ENCODE measurements at regions not wholly inside any gene's neighbourhood (a gene's known extent, or its start where the extent isn't known, plus 50 kb on each side); places are given as distances from the start of the nearest gene placed in this dataset.
"Not testable (repeated sequence)": the region's sequence is repeated elsewhere in the genome, so short reads cannot be mapped to it uniquely, and the experiment has no call there.

DNA sequence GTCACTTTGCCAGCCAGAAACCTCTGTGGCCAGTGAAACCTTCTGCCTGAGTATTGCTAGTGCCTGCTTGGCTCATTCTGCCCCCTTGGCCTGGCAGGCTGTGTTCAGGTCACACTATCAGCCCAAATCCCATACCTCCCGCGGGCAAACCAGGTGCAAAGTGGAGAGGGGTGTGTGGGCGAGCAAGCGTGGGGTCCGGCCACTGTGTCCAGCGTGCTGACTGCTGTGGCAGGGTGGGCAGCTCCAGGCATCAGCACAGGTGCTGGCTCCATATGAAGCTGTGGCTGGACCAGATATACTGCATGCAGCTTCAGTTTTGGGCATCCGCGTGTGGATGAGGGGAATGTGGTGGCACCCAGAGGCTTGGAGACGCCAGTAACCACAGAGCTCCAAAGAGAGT is 576.5 kb upstream of the EDIL3 start:
- no peak for FAIRE-seq

DNA sequence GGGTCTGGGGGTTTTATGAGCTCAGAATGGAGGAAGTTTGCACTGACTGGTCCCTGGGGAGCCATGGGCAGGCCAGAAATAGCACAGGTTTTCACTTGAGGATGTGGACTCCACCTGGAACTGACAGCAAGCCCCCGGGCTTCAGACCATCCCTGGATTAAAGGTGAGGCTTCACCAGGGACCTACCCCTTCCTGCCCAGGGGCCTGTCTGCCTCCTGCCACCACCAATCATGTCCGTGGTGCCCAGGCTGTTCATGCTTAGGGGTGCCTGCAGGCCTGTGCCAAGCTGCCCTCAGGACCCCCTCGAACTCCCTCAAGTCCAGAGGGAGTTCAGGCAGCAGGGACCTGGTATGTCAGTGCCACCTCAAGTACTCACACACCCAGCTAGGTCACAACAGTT is 577.2 kb upstream of the EDIL3 start:
- no peak for FAIRE-seq

DNA sequence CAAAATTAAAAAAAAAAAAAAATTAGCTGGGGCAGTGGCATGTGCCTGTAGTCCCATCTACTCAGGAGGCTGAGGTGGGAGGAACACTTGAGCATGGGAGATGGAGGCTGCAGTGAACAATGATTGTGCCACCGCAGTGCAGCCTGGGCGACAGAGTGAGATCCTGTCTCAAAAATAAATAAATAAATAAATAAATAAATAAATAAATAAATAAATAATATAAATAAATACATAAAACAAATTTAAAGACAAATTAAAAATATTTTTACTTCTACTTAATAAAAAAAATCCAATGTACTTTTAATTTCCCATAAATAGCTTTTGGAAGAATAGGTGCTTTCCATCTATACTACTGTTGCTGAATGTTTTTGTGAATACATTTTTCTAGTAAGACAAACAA is 598.4 kb upstream of the EDIL3 start:
- no peak for FAIRE-seq

DNA sequence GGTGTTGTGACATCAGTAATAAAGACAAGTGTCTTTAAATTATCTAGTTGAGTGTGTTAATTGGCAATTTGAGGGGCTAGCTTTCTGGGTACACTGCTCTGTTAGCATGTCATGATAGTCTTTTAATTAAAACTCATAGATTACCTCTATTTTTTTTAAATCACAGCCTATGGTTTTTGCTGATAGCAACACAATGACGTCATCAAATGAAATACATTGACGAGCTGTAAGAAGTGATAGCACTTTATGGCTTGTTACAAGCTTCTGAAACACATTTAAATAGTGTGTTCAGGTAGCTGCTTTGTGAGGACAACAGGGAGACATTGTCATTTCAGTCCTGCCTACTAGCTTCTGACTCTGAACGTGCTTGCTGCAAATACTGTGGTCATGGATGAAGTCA is 600.5 kb upstream of the EDIL3 start:
- no peak for FAIRE-seq

DNA sequence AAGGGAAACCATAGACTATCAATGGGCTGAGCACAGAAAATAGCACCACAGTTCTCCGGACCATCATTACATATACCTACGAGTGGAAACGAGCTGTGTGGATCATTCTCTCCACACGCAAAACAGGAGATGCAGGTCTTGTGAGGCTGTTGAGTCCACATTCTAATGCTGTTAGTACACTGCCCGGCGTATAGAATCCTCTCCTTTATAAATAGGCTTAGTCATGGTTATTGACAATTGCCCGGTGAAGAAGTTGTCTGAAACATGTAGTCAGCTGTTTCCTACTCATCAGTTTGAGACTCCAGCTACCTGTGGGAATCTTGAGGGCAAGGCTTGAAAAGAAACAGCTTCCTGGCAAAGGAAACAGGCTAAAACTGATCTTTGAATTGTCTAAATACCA is 602.0 kb upstream of the EDIL3 start:
- no peak for FAIRE-seq

DNA sequence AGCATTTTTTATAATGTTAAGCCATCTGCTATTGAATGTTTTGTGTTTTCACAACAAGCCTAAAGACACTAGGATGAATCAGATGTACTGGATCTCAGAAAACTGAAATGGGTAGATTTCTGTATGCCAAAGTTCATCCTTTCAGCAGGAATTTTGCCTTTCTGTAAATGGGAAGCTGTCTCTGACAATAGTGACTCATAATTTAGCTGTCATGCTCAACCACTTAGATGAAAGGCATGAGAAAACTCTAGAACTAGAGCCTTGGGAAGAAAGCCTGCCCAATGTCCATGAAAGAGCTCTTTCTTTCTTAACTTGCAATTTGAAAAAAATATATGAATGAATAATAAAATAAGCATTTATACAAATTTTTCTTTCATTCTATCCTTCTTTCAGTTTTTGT is 616.0 kb upstream of the EDIL3 start:
- FAIRE-seq = no peak

DNA sequence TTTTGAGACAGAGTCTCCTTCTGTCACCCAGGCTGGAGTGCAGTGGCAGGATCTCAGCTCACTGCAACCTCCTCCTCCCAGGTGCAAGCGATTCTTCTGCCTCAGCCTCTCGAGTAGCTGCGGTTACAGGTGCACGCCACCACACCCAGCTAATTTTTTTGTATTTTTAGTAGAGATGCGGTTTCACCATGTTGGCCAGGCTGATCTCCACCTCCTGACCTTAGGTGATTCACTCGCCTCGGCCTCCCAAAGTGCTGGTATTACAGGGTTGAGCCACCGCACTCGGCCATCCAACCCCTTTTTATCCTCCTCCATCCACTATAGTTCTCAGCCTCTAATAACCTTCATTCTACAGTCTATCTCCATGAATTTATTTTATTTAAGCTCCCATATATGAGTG is 617.3 kb upstream of the EDIL3 start:
- FAIRE-seq = not testable (repeated sequence)

DNA sequence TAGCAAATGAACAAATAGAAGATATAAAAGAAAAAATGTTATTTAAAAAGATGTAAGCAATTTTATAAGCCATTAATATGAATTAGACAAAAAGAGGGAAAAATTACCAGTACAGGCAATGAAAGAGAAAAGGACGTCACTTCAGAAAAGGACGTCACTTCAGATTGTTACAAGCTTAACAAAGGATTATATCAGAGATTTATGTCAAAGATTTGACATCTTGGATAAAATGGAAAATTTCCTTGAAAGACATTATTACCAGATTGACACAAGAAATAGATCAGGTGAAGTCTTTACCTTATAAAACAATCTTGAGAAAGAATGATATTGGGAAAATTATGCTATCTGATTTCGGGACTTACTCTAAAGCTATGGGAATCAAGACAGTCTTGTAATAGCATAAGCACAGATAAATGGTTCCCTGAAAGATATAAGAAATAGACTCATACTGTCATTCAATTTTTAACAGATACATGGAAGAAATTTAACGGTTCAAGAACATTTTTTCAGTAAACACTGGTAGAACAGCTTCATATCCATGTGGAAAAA is 625.4 kb upstream of the EDIL3 start:
- no peak for FAIRE-seq

DNA sequence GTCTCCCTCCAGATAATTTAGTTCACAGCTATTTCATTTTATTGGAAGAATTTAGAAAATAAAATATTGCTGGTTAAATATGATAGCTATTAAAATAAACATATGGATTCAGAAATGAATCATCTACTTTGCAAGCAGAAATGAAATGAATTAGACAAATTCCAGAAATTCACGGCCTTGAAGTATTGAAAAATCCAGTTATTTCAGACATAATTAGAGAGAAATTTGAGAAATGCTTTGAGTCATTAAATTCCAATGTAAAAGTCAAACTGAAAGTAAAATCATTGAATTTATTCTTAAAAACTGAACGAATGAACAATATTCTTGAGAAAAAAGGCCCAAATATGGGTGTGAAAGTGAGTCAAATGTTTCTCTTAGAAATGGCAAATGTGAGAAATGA is 632.6 kb upstream of the EDIL3 start:
- FAIRE-seq = no peak

DNA sequence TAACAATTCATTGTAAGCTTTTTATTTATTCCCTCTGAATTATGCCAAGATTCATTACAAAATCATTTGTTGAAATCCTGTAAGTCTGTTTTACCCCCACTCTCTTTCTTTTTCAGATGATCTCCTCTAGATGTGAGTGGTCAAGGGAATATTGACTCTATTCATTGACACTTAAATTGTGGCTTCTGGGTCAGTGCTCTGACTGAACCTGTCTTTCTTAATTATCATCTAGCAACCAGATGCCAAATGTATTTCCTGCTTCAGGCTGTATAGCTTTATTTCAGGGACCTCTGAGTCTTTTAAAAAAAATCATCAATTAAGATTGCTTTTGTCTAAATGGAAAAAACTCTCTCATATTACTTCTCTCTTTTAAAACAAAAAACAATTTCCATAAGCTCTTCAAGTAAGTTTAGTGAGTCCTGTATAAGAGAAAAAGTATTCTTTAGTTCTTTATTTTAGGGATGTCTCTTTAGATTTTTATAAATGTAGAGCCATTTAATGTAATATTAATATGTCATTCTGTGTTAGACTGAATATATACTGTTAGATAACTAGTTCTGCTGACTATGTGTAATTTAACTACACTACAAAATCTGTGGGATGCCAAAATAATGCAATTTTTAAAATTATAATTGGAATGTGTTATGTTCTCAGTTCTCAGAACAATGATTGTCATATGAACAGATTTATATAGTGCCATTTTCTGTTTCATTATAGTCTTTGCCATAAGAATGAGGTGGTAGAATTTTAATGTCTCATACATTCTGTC is 645.8 kb upstream of the EDIL3 start:
- FAIRE-seq = no peak

DNA sequence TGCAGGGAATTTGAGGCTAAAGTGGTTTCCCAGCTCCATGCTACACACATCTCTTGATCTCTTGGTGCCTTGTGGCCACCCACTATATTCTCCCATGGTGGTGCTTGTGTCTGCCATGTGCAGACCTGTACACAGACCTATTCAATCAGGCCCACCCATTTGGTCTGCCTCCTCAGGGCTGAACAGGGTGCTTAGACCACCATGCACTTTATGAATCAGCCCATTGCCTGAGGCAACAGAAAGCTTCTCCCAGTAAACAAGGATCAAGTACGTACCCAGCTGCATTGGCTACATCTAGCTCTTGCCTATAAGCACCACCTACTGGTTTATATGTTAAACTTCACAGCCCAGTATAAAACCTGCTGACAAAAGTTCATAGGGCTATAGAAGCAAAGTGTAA is 664.3 kb upstream of the EDIL3 start:
- no peak for FAIRE-seq

DNA sequence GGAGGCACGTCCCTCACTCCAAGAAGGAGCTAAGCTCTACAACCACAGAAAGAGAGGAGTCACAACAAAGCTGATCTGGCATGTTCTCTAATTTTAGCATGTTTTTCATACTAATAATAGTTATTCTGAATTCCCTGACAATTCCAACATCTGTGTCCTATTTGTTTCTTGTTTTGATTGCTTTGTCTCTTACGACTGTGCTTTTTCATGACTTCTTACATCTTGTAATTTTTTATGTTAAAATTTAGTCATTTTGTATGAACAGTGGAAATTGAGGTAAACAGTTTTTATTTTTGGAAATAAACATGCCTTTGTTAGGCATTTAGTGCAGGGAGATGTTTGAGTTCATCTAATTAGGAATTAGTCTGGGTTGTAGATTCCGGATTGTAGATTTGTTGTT is 668.1 kb upstream of the EDIL3 start:
- no peak for FAIRE-seq

DNA sequence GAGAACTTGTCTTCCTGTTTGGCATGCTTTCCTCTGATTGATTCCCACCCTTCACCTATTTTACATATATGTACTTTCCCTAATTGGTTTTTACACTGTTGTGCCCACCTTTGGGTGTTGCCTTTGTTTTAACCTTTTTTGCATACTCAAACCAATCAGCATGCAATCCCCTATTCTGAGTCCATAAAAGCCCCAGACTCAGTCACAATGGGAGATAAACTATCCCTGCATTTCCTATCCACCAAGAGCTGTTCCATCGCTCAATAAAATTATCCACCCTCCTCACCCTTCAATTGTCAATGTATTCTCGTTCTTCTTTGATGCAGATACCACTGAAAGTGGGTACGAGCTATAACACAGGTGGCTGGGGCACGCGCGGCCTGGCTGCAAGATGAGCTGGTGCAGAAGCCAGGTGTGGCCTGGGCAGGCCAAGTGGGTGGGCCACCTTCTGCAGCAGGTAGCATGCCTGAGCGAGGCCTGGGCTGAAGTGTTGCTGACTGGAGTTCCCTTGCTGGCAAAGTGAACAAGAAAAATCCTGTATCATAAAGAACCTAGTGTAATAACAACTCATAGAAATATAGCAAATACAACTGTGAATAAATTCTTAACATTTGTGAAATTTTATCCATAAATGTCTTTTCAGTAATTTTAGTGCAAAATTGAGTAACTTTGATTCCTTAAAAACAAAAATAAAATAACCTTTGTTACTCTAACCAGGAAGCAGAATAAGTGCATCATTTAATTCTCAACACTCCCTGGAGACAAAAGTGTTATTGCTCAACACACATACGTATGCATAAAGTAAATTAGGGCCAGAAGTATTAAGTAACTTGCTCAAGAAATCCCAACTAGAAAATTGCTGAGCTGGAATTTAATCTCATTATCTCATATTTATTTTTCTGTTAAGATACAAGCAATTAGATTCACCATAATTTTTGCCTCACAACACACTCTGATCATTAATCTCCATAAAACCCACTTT is 685.3 kb upstream of the EDIL3 start:
- no peak for FAIRE-seq

DNA sequence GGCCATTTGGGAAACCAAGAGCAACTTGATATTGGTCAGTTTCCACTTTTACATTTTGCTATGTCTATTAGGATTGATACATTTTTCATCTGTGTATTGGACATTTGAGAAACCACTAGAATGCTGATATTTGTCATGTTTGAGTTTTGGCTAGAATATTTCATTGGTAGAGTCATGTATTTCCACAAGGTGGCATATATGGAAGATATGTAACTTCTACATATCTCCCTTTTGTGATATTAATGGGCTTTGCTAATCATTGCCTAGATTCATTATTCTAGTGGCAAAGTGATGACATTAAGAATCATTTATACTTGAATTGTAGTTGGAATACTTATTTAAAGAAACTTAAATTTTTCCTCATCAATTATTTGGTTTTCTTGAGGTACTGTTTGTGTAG is 692.9 kb upstream of the EDIL3 start:
- FAIRE-seq = no peak

DNA sequence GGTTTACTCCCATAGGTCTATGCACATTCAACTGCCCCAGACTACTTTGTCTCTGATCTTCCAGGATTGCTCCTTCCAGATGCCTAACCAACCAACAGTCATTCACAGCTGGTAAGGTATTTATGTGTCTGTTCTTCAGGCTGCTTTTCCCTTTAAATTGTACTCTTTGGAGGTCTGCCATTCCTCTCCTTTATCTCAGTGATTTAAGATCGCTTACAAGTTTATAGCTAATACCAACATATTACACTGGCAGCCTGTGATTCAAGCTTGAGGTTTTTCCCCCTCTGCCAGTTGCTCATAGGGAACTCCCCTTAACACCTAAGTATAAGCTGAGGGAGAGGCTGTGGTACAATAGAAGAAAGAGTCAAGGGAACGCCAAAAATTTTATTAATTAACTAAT is 711.7 kb upstream of the EDIL3 start:
- no peak for FAIRE-seq

DNA sequence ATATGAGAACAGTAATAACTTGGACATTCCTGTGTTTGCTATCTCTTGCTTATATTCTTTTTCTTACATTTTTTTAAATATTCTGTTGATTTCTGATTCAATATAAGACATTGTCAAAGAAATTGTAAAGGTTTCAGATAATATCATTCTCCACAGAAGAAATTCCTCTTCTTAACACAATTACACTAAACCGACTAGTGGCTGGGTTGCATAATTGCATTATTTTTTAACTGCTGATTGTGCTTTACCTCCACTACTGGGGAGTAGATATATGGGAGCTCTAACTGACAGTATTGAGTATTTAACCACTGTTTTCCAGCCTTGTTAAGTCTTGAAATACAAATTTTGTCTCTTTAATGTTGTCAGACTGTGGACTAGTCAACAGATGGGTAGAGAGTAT is 723.8 kb upstream of the EDIL3 start:
- FAIRE-seq = no peak

DNA sequence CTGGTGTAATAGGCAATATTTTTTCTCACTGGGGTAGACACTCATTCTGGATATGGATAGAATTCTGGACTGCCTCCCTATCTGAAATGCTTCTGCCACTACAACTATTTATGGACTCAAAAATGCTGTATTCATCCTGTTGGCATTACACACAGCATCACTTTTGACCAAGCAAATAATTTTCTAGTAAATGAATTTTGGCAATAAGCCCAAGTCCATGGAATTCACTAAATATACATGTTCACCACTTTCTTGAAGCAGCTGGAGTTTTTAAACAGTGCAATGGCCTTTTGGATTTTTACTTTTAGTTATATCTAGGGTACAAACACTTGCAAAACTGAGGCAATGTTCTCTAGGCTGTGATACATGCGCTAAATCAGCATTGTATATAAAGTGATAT is 724.9 kb upstream of the EDIL3 start:
- FAIRE-seq = no peak

DNA sequence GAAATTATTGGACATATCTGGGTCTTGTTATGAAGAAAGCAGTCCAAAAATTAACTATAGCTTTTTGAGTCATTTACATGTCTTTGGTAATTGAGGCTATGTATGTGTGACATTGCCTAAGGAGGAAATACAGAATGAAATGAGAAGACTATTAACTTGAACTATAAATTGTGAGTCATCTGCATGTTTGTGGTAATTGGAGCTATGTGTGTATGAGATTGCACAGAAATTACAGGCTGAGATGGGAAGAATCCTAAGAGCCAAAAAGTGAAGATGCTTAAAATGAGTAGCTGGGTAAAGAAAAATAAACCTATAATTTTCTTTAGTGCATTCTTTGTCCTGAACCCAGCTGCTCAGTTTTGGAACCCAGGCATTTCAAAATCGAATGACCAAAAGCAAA is 747.6 kb upstream of the EDIL3 start:
- no peak for FAIRE-seq

DNA sequence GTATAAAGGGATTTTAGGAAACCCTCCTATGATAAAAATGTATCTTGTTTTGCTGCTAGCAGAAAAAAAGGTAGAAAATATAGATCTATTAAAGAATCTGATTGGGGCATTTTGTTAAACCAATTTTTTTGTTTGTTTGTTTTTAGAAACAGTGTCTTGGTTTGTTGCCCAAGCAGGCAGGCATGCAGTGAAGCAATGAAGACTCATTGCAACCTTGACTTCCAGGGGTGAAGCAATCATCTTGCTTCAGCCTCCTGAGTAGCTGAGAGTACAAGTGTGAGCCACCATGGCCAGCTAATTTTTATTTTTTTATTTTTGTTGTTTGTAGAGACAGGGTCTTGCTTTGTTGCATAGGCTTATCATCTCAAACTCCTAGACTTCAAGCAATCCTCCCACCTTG is 755.8 kb upstream of the EDIL3 start:
- FAIRE-seq = no peak

DNA sequence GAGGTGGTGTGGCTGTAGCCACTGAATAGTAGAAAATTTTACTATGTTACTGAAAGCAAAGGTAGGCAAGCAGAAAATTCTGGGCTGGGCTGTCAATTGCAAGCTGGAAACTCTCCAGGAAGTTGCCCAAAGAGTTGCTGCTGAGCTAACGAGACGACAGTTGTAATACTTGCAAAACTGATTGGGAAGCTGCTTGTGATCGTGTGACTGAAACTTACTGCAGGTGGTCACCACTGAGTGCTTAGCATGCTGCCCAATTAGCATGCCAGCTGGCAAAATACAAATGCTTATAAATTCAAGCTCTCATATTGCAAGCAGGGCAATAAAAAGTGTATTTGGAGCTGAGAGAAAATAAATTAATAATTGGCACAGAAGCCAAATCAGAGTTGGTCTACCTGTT is 758.5 kb upstream of the EDIL3 start:
- FAIRE-seq = no peak

DNA sequence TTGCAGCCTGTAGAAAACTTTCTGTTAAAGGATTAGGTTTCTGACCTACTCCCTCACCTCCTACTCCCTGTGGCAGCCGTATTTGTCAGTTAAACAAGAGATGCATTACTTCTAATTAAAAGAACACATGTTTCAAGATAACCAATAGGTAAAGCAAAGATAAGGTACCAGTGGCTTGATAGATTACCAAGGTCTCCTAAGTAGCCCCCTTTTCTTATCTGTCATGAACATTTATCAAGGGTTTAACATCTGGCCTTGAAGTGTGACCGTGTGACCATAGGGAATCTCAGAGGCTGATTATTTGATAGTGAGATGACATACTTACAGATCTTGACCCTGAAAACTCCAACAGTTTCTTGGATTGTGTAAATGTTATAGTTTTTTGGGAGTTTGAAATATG is 764.0 kb upstream of the EDIL3 start:
- no peak for FAIRE-seq

DNA sequence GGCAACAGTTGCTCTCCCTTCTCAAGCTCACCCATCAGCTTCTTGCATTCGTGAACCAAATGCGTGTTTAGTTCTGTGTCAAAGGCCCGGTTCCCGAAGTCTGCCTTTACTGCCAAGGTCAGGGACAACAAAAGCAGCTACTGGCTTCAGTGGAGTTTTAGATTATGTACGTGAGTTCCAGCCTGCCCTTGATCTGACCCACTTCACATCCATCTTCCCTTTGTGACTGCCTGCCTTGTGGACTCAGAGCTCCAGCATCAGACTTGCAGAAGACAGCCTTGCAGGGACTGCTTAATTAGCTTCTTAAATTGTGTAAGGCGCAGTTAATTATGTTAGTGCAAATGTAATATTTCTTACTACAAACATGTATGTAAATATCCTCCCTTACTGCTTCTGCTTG is 774.7 kb upstream of the EDIL3 start:
- no peak for FAIRE-seq

DNA sequence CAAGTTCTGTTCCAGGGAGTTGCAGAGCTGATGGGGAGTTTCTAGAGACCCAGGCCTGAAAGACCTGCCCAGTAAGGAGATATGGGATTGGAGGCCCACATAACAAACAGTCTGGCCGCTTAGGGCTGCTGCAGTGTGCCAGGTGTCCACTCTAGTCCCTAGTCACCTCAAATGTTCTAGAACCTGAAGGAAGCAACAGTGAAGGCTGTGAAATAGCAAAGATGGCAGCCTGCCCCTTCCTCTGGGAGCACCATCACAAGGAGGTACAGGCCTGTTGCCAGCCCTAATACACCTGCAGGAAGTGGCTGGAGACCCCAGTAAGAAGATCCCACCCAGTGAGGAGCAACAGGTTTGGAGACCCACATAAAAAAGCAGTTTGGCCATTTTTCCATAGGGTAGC is 783.8 kb upstream of the EDIL3 start:
- FAIRE-seq = no peak

DNA sequence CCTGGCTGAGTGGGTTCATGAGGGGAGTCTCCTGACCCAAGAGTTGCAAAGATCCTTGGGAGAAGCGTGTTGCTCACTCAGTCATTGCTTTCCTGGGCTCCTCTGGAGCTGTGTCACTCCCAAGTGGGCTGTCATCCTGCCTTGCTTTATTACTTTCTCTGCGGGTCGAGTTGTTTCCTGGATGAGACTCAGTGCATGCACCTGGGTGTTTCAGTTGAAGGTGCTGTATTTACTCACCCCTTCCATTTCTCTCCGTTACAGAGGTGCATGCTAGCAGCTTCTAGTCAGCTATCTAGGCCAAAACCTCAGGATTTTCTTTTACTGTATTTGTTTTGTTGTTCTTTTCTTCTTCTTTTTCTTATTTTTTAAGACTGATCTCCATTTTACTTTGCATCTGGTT is 785.5 kb upstream of the EDIL3 start:
- no peak for FAIRE-seq

Data from islet of Langerhans (tissue), 1 donor.